ENCODE measurements at regions not wholly inside any gene's neighbourhood (a gene's known extent, or its start where the extent isn't known, plus 50 kb on each side); places are given as distances from the start of the nearest gene placed in this dataset.
"Not testable (repeated sequence)": the region's sequence is repeated elsewhere in the genome, so short reads cannot be mapped to it uniquely, and the experiment has no call there.

DNA sequence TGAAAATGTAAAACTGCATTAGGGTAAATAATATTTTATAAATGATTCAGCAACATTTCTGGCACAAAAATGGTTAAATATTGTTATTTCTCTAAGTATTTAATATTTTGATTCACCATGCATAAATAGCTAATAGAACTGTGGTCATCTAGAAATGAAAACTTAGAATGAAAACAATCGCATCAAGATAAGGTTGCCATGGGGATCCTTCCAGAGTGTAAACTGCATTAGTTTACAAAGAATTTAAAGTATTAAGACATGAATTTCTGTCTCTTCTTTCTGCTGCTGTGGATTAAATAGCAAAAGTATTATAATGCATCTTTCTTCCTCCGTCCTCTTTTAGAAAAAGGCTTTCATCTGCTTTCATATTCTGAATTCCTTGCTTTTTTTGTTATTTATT, 1064.6 kb upstream of the SLIT2 start:
- in situ Hi-C loops (cut with MboI; ENCODE audit: low pct_unique_long_range_greater_than_20kb, low sequenced_read_pairs), result no loop called here
- DNase-seq, result no peak

DNA sequence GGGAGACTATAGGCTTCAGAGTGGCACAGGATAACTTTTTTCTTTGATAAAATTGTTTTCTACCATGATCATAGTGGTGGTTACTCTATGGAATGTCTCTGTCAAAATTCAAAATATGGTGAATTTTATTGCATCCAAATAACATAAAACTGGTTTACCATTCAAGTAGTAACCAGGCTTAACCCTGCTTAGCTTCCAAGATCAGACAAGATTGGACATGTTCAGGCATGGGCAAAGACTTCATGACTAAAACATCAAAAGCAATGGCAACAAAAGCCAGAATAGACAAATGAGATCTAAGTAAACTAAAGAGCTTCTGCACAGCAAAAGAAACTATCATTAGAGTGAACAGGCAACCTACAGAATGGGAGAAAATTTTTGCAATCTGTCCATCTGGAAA, 1070.1 kb upstream of the SLIT2 start:
- in situ Hi-C loops (cut with MboI; ENCODE audit: low pct_unique_long_range_greater_than_20kb, low sequenced_read_pairs), result not testable (repeated sequence)

DNA sequence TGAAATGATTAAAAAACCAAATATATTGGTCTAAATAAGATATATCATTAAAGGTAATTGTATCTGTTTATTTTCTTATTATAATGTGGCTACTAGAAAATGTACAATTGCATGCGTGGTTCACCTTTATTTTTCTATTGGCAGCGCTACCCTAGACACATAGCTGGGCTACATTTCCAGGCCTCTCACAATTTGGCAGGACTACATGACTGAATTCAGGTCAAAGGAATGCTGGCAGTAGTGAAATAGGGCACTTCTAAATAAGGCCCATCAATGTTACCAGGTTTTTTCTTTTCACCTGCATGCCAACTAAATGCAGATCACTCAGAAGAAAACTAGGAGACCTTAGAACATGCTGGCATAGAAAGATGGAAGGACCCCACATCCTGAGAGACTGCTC, 1072.9 kb upstream of the SLIT2 start:
- no peak for DNase-seq
- in situ Hi-C loops (cut with MboI; ENCODE audit: low pct_unique_long_range_greater_than_20kb, low sequenced_read_pairs), result no loop called here

More for the DNA sequence above, 1070.1 kb upstream of the SLIT2 start:
- not testable (repeated sequence) for DNase-seq

DNA sequence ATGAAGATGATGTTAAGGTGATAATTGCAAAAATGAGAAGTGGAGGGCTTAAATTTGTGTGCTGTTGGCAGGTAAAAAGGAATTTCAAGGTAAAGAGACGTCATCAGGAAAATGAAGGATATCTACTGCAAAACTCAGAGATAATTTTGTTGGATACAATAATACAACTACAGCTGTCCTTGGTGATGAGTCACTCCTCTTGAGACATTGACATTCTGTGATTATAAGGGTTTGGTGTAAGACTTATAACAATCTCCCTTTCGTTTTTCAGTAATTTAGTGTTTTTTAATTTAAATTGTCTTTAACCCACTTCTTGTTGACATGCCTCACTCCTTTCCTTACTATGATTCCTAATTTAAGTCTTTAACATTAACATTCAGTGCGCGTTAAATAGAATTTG, 1074.1 kb upstream of the SLIT2 start:
- in situ Hi-C loops (cut with MboI; ENCODE audit: low pct_unique_long_range_greater_than_20kb, low sequenced_read_pairs), result no loop called here
- DNase-seq, result no peak

DNA sequence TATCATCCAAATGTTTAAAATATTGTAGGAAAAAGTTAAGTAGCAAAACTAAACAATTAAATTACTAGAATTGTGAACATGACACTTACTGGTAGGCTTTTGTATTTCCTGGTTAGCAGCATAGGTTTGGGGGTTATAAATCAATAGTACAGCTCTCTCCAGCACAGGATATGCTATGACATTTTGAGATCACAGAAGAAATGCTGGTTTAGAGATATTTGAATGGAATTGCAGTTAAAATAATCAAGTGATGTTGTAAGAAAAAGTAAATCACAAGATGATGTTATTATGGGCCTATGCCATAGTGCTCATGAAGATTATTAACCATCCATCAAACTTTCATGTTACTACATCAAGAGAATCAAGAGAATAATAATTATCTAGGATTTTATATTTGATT, 1079.9 kb upstream of the SLIT2 start:
- no peak for DNase-seq
- in situ Hi-C loops (cut with MboI; ENCODE audit: low pct_unique_long_range_greater_than_20kb, low sequenced_read_pairs), result no loop called here

DNA sequence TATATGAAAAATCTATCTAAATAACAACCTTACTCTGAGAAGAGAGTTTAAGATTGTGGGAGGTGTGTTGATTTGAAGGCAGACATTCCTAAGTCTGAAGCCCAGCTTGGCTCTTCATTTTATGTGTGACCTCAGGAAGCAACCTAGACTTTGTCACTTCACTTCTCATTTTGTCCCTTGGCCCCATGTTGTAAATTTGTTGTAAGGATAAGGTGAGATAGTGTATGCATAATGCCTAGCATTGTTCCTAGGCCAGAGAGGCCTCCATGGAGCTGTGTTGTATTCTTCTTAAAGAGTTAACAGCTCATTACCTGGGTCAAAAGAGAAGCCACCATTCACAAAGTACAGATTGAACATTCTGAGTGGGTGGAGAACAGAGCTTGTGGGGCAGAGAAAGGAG, 1084.4 kb upstream of the SLIT2 start:
- no peak for DNase-seq
- in situ Hi-C loops (cut with MboI; ENCODE audit: low pct_unique_long_range_greater_than_20kb, low sequenced_read_pairs), result no loop called here

DNA sequence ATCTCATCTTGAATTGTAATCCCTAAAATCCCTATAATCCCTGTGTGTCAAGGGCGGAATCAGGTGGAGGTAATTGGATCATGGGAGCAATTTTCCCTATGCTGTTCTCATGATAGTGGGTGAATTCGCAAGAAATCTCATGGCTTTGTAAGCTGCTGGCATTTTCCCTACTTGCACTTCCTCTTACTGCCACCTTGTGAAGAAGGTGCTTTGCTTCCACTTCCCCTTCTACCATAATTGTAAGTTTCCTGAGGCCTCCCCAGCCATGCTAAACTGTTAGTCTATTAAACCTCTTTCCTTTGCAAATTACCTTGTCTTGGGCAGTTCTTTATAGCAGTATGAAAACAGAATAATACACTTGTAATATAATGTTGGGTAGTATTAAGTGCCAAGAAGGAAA, 1087.4 kb upstream of the SLIT2 start:
- in situ Hi-C loops (cut with MboI; ENCODE audit: low pct_unique_long_range_greater_than_20kb, low sequenced_read_pairs), result no loop called here
- DNase-seq, result peak; percentile 2

DNA sequence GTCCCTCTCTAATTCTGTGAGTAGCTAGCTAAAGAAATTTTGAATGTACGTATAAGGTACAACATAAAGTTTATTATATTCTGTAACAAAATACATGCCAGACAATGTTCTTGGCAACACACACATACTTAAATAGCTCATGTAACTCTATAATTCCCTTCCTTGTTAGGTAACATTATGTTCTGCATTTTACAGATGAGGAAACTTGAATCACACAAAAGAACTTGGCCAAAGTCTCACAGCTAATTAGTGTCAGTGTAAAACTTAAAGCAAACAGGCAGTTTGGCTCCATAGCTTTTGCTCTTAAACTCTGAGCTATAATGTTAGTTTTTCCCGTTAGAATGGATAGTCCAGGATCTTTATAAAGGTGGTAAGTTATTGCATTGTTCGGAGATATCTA, 1091.8 kb upstream of the SLIT2 start:
- DNase-seq, result no peak
- in situ Hi-C loops (cut with MboI; ENCODE audit: low pct_unique_long_range_greater_than_20kb, low sequenced_read_pairs), result no loop called here

DNA sequence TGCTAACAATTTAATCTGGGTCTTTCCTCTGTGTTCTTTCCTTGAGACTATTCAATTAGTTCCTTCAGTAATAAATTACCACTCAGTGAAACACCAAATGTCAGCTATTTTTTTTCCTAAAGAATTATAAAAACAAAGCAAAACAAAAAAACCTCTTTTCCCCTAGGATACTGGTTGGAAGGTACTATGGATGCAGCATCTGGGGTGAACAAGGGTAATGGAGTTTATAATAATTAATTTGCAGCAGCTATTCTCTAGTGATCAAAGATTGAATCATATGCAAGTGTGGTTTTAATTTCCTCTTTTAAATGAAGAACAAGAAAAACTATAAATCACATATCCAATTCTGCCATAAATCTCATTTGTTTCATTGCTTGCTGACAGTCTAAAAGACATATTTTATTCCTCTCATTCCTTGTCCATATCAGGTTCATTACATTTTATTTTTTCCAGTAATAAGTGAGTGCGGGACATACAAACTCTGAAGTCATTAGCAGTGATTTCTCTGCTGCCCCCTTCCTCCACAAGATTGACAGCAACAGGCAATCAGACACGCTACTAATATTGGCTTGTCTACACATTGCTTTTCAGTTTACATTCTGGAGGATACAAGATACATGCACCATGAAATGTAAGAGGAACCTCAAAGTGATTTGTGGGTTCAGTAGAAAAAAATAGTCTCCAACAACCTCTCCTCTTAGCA, 1093.4 kb upstream of the SLIT2 start:
- DNase-seq, result no peak
- in situ Hi-C loops (cut with MboI; ENCODE audit: low pct_unique_long_range_greater_than_20kb, low sequenced_read_pairs), result no loop called here

DNA sequence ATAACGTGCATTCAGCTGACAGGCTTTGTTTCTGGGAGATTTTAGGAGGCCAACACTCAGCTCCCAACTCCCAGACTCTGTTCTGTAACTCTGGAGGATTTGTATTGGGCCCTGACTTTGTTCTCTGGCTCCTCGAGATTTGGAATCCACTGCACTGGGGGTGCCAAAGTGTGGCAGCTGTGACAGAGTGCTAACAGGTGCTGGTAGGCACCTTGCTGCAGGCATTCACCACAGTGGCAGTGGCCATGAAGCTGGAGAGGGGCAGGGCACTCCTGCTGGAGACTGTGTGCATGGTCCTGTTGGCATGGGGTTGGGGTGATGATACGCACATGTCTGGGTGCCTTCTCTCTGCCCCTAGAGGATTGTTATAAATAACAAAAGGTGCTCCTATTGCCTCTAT, 1094.9 kb upstream of the SLIT2 start:
- DNase-seq, result no peak
- in situ Hi-C loops (cut with MboI; ENCODE audit: low pct_unique_long_range_greater_than_20kb, low sequenced_read_pairs), result no loop called here

DNA sequence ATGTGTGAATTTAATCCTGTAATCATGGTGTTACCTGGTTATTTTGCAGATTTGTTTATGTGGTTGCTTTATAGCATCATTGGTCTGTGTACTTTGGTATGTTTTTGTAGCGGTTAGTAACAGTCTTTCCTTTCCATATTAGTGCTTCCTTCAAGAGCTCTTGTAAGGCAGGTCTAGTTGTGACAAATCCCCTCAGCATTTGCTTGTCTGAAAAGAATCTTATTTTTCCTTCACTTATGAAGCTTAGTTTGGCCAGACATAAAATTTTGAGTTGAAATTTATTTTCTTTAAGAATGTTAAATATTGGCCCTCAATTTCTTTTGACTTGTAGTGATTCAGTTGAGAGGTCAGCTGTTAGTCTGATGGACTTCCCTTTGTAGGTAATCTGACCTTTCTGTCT, 1096.1 kb upstream of the SLIT2 start:
- in situ Hi-C loops (cut with MboI; ENCODE audit: low pct_unique_long_range_greater_than_20kb, low sequenced_read_pairs), result no loop called here

DNA sequence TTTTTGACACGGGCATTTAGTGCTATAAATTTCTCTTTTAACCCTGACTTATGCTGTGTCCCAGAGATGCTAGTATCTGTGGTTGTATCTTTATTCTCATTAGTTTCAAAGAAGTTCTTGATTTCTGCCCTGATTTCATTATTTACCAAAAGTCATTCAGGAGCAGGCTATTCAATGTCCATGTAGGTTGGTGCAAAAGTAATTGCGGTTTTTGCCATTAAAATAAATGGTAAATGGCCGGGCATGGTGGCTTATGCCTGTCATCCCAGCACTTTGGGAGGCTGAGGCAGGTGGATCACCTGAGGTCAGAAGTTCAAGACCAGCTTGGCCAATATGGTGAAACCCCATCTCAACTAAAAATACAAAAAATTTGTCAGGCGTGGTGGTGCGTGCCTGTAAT, 1097.4 kb upstream of the SLIT2 start:
- in situ Hi-C loops (cut with MboI; ENCODE audit: low pct_unique_long_range_greater_than_20kb, low sequenced_read_pairs); DNase-seq: not testable (repeated sequence)

More for the DNA sequence above, 1096.1 kb upstream of the SLIT2 start:
- DNase-seq, result no peak

DNA sequence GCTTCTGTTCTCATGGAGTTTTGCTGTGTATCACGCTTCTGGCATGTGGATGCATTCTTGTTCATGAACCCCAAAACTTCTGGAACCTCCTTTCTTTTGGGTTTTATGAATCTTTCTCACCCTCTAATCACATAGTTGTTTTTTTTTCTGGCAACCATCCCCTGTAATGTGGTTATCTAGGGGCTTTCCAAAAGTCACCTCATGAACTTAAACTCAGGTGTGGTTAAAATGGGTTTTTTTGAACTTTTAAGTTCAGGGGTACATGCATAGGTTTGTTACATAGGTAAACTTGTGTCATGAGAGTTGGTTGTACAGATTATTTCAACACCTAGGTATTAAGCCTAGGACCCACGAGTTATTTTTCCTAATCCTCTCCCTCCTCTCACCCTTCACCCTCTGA, 1099.4 kb upstream of the SLIT2 start:
- no peak for DNase-seq
- in situ Hi-C loops (cut with MboI; ENCODE audit: low pct_unique_long_range_greater_than_20kb, low sequenced_read_pairs), result no loop called here

DNA sequence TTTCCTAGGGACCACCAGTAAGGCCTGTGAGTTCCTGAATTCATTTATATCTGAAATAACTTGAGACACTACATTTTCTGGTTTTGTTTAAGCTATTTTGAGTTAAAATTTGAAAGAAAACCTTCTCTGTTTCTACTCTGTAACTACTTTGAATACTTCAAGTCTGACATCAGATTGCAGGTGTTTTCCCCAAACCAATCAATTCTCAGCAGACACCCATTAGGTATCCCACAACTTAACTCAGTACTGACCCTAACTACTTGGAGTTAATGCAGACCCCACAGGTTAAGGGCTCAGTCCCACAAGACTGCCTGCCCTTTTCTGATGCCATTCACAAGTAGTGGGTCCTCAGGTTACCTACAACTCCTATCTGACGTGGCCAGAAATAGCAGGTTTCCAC, 1100.0 kb upstream of the SLIT2 start:
- in situ Hi-C loops (cut with MboI; ENCODE audit: low pct_unique_long_range_greater_than_20kb, low sequenced_read_pairs), result no loop called here
- DNase-seq, result no peak

DNA sequence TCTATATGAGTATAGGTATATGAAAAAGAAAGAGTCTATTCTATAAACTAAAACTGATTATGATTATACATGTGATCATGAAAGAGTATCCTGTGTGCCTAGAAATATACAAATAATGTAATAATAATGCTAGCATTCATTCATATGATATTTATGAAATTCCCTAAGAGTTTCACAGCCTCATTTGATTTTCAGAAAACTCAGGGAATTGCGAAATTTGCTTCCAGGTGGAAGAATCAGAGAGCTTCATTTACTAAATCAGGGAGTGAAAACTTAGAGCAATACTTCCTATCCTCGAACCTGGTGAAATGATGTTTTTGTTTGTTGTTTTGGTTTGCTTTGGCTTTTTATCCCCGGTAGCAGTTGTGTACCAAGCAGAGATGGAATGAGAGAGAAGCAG, 1105.7 kb upstream of the SLIT2 start:
- in situ Hi-C loops (cut with MboI; ENCODE audit: low pct_unique_long_range_greater_than_20kb, low sequenced_read_pairs), result no loop called here
- no peak for DNase-seq

DNA sequence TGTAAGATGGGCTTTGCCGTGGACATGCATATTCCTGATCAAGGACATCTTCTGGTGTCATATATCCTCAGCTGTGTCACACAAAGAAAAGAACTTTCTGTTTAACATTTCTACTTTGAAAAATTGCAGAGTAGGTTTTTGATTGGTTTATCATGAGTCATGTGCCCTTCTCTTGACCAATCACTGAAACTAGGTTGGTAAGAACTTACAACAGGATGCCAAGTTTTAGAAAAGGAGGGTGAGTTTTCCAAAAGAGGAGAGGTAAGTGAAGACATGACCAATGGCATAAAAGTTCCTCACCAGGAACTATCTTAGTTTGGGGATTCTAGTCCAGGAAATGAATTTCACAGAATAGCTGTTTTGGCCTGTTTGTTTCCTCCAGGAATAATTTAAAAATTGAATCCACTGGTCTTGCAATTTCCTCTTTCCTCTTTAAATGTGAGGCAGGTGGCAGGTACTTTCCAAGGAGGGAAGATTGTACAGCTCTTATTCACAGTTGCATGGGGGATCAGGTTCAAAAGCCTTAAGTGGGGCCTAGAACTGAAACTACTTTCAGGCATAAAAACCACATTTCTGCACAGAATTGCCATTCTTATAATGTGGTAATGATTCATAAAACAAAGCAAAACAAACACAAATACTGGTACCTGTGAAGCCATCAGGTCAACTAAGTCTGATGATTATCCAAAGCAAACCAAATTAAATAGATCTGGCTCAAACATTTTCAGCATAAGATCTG, 1114.5 kb upstream of the LCORL start:
- in situ Hi-C loops (cut with MboI; ENCODE audit: low pct_unique_long_range_greater_than_20kb, low sequenced_read_pairs), result no loop called here
- no peak for DNase-seq

DNA sequence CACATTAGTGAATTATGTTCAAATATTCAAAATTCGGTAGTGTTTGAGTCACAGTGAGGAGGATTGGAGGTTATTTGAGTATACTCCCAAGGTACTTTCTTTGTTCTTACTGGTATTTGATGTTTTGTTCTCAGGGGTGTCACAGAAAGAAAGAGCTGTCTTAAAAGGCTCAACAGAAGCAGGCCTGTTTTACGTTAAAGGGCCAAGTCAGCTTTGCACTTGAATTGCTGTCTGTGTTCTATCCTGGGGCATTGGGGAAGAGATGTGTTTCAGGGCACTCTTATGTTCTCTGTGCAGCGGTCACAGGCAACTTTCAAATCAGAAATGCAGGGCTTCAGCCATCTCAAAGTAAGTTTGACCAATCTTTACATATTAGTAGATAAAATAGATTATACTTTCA, 1113.1 kb upstream of the LCORL start:
- no peak for DNase-seq
- in situ Hi-C loops (cut with MboI; ENCODE audit: low pct_unique_long_range_greater_than_20kb, low sequenced_read_pairs), result no loop called here

DNA sequence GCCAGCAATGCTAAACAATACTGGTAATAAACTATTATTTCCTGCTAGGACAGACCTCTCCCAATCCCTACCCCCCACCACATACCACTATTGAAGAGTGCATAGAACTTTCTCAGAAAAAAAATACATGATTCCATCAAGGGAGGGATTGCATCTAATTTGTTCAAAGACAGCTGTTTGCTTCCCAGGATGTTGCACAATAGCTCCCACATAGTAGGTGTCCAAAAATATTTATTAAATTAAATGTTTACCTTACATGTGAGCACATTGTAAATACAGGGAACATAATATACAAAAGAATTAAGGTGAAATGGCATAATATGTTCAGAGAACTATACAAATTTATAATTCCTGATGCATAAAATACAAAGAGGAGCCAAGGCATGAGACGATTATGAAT, 1111.8 kb upstream of the LCORL start:
- in situ Hi-C loops (cut with MboI; ENCODE audit: low pct_unique_long_range_greater_than_20kb, low sequenced_read_pairs), result no loop called here
- DNase-seq, result no peak

DNA sequence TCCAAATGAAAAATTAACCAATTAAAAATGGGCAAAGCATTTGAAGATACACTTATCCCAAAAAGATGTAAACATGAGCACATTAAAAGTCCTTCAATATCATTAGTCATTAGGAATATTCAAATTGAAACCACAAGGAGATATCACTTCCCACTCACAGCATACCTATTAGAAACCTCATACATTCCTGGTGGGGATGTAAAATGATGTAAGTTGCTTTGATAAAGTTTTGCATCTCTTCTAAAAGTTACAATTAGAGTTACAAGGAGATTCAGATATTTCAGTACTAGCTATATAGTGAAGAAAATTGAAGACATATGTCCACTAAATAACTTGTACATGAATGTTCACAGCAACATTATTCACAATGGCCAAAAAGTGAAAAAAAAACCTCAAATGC, 1109.3 kb upstream of the LCORL start:
- DNase-seq, result no peak
- in situ Hi-C loops (cut with MboI; ENCODE audit: low pct_unique_long_range_greater_than_20kb, low sequenced_read_pairs), result no loop called here

DNA sequence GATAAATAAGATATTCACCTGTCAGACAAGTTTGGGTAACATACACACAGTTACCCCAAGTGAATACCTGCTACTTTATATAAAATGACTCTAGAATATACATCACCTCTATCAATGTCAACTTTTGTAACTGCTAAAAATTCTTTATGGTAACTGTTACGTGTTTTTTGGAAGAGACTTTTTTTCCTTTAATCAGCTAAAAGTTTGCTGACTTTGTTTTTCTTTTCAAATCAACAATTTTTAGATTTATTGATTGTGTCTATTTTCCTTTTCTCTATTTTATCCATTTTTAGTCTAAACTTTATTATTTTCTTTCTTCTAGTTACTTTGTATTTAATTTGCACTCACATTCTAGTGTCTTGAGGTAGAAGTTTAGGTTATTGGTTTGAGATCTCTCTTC, 1106.6 kb upstream of the LCORL start:
- no peak for DNase-seq
- in situ Hi-C loops (cut with MboI; ENCODE audit: low pct_unique_long_range_greater_than_20kb, low sequenced_read_pairs), result no loop called here

DNA sequence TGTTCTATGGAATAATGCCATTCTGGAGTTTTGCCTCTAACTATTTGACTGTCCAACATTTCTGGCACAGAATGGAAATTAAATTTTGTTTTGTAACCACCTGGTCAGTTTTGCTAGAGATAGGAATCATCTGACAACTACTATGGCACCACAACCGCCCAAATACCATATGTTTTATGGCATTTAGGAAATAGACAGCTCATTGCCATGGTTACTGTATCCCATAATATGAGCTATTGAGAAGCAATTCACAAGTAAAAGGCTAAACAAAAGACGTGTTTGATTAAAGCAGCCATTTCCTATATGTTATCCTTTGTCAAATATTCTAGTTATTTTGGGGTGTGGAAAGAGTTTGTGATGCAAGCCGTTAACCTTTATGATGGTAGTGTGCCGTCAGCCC, 1105.3 kb upstream of the LCORL start:
- in situ Hi-C loops (cut with MboI; ENCODE audit: low pct_unique_long_range_greater_than_20kb, low sequenced_read_pairs), result no loop called here
- DNase-seq, result no peak
